SK-N-SH treated with all-trans-retinoic acid at 6 μM for 48 hours (cell line): ENCODE measurements at regions not wholly inside any gene's neighbourhood (a gene's known extent, or its start where the extent isn't known, plus 50 kb on each side); places are given as distances from the start of the nearest gene placed in this dataset.

Experiments used
- ATAC-seq: fragments of 200-7000 bp; cut with Tn5 transposase; 3 replicates; pipeline ENCODE4 v1.9.1; 2020; ENCODE audit warnings: mild to moderate bottlenecking, moderate library complexity
- ARNTL ChIP-seq: fragments of 450-650 bp; formaldehyde crosslinking; IDR thresholded peaks from 2 replicates; pipeline ENCODE4 v1.5.0; 2020; ENCODE audit warnings: low read depth, mild to moderate bottlenecking, moderate library complexity, borderline replicate concordance
- BACH2 ChIP-seq: fragments of 250-450 bp; sonication (Bioruptor Pico); IDR thresholded peaks from 2 replicates; pipeline ENCODE4 v1.9.0; 2021; ENCODE audit warnings: mild to moderate bottlenecking, borderline replicate concordance
- CSDC2 ChIP-seq: fragments of 250-450 bp; sonication (Bioruptor Pico); IDR thresholded peaks from 2 replicates; pipeline ENCODE4 v1.5.0; 2020; ENCODE audit warnings: mild to moderate bottlenecking, moderate library complexity
- CSRNP3 ChIP-seq: fragments of 250-450 bp; sonication (Bioruptor Pico); IDR thresholded peaks from 2 replicates; pipeline ENCODE4 v1.5.1; 2021; ENCODE audit warnings: mild to moderate bottlenecking, moderate library complexity
- ESRRG ChIP-seq: fragments of 250-450 bp; sonication (Bioruptor Pico); IDR thresholded peaks from 2 replicates; pipeline ENCODE4 v1.6.1; 2021; ENCODE audit warnings: mild to moderate bottlenecking
- GLIS3 ChIP-seq: fragments of 250-450 bp; sonication (Bioruptor Pico); IDR thresholded peaks from 2 replicates; pipeline ENCODE4 v1.5.0; 2020; ENCODE audit warnings: mild to moderate bottlenecking, moderate library complexity
- ISL1 ChIP-seq: fragments of 250-450 bp; sonication (Bioruptor Pico); IDR thresholded peaks from 2 replicates; pipeline ENCODE4 v2.1.2; 2022; ENCODE audit warnings: mild to moderate bottlenecking, moderate library complexity
- OSR1 ChIP-seq: fragments of 250-450 bp; sonication (Bioruptor Pico); IDR thresholded peaks from 2 replicates; pipeline ENCODE4 v1.8.0; 2022; ENCODE audit warnings: moderate library complexity, mild to moderate bottlenecking, inconsistent platforms
- PATZ1 ChIP-seq: fragments of 250-450 bp; sonication (Bioruptor Pico); IDR thresholded peaks from 2 replicates; pipeline ENCODE4 v1.8.0; 2020; ENCODE audit warnings: mild to moderate bottlenecking, moderate library complexity, borderline replicate concordance
- POU6F1 ChIP-seq: fragments of 250-450 bp; sonication (Bioruptor Pico); IDR thresholded peaks from 2 replicates; pipeline ENCODE4 v1.8.0; 2021; ENCODE audit warnings: low read depth, mild to moderate bottlenecking, moderate library complexity, borderline replicate concordance
- PPARA ChIP-seq: fragments of 250-450 bp; sonication (Bioruptor Pico); IDR thresholded peaks from 2 replicates; pipeline ENCODE4 v1.5.0; 2020; ENCODE audit warnings: mild to moderate bottlenecking, borderline replicate concordance
- RARB ChIP-seq: fragments of 250-450 bp; sonication (Bioruptor Pico); IDR thresholded peaks from 2 replicates; pipeline ENCODE4 v1.8.0; 2021; ENCODE audit warnings: mild to moderate bottlenecking, moderate library complexity
- SNAI2 ChIP-seq: fragments of 250-450 bp; sonication (Bioruptor Pico); IDR thresholded peaks from 2 replicates; pipeline ENCODE4 v1.5.0; 2020; ENCODE audit warnings: mild to moderate bottlenecking, moderate library complexity
- TCF4 ChIP-seq: fragments of 250-450 bp; sonication (Bioruptor Pico); IDR thresholded peaks from 2 replicates; pipeline ENCODE4 v1.8.0; 2021; ENCODE audit warnings: mild to moderate bottlenecking, moderate library complexity, borderline replicate concordance
- TOX ChIP-seq: fragments of 250-450 bp; sonication (Bioruptor Pico); IDR thresholded peaks from 2 replicates; pipeline ENCODE4 v1.8.0; 2021; ENCODE audit warnings: mild to moderate bottlenecking, moderate library complexity, borderline replicate concordance
- TSHZ2 ChIP-seq: fragments of 250-450 bp; sonication (Bioruptor Pico); IDR thresholded peaks from 2 replicates; pipeline ENCODE4 v1.5.0; 2020; ENCODE audit warnings: mild to moderate bottlenecking, moderate library complexity
- ZC3H10 ChIP-seq: fragments of 250-450 bp; sonication (Bioruptor Pico); IDR thresholded peaks from 2 replicates; pipeline ENCODE4 v1.5.1; 2021; ENCODE audit warnings: mild to moderate bottlenecking, moderate library complexity
- ZFP3 ChIP-seq: fragments of 250-450 bp; sonication (Bioruptor Pico); IDR thresholded peaks from 2 replicates; pipeline ENCODE4 v1.5.0; 2020; ENCODE audit warnings: mild to moderate bottlenecking, moderate library complexity
- ZFP30 ChIP-seq: fragments of 450-650 bp; formaldehyde crosslinking; IDR thresholded peaks from 2 replicates; pipeline ENCODE4 v1.5.0; 2022; ENCODE audit warnings: mild to moderate bottlenecking, moderate library complexity
- ZNF565 ChIP-seq: fragments of 450-650 bp; formaldehyde crosslinking; conservative IDR thresholded peaks from 2 replicates; pipeline ENCODE4 v1.5.0; 2020; ENCODE audit warnings: low read depth, mild to moderate bottlenecking, moderate library complexity
- ZNF70 ChIP-seq: fragments of 450-650 bp; formaldehyde crosslinking; IDR thresholded peaks from 2 replicates; pipeline ENCODE4 v1.5.0; 2020; ENCODE audit warnings: mild to moderate bottlenecking, moderate library complexity
- ZNF8 ChIP-seq: fragments of 450-650 bp; formaldehyde crosslinking; IDR thresholded peaks from 2 replicates; pipeline ENCODE4 v1.5.0; 2020; ENCODE audit warnings: mild to moderate bottlenecking, moderate library complexity

- no peak for ATAC-seq
- TF ChIP-seq ARNTL (CRISPR knock-in tag) (no peak), PATZ1 (CRISPR knock-in tag) (no peak), ZC3H10 (CRISPR knock-in tag) (no peak), CSRNP3 (no peak), ISL1 (CRISPR knock-in tag) (no peak), TCF4 (no peak), ESRRG (CRISPR knock-in tag) (no peak), ZNF565 (CRISPR knock-in tag) (no peak), ZFP3 (CRISPR knock-in tag) (no peak), RARB (CRISPR knock-in tag) (no peak), ZNF70 (CRISPR knock-in tag) (no peak), TOX (CRISPR knock-in tag) (no peak), CSDC2 (CRISPR knock-in tag) (no peak), TSHZ2 (no peak)
- TF ChIP-seq, all 23 proteins: peak for 0
Observed at GRCh38 chr10:120015064-120015463, 122.5 kb downstream of the SEC23IP start.

- TF ChIP-seq ZNF565 (CRISPR knock-in tag) (no peak), TOX (CRISPR knock-in tag) (no peak), ZNF8 (CRISPR knock-in tag) (no peak), SNAI2 (CRISPR knock-in tag) (no peak), OSR1 (no peak), POU6F1 (CRISPR knock-in tag) (no peak), CSDC2 (CRISPR knock-in tag) (no peak), TSHZ2 (no peak), GLIS3 (CRISPR knock-in tag) (no peak)
- ATAC-seq = no peak
Observed at GRCh38 chr10:120016906-120017305, 124.4 kb downstream of the SEC23IP start.

- no peak for ATAC-seq
- TF ChIP-seq RARB (CRISPR knock-in tag) = no peak
- no peak for TF ChIP-seq PPARA (CRISPR knock-in tag)
- TF ChIP-seq POU6F1 (CRISPR knock-in tag) = no peak
- no peak for TF ChIP-seq SNAI2 (CRISPR knock-in tag)
- no peak for TF ChIP-seq CSDC2 (CRISPR knock-in tag)
- no peak for TF ChIP-seq TCF4
- no peak for TF ChIP-seq TOX (CRISPR knock-in tag)
- TF ChIP-seq ESRRG (CRISPR knock-in tag) = no peak
- TF ChIP-seq GLIS3 (CRISPR knock-in tag) = no peak
- TF ChIP-seq ZFP30 = no peak
- no peak for TF ChIP-seq BACH2
- TF ChIP-seq ISL1 (CRISPR knock-in tag) = no peak
- TF ChIP-seq ZC3H10 (CRISPR knock-in tag) = no peak
- no peak for TF ChIP-seq OSR1
Observed at GRCh38 chr10:120017733-120018417, 125.3 kb downstream of the SEC23IP start.
